Fibroblast of lung (primary cell): ENCODE measurements at regions not wholly inside any gene's neighbourhood (a gene's known extent, or its start where the extent isn't known, plus 50 kb on each side); places are given as distances from the start of the nearest gene placed in this dataset.

Experiments used
- DNase-seq, 2 donors: peaks; one replicate each; pipeline versions ENCODE4 v3.0.0 to v3.0.0-alpha.2; 2010; ENCODE audit warnings: low read depth in 2 of 2
- H2AFZ ChIP-seq: 2 replicates; pipeline ENCODE4 v1.5.1; 2012; ENCODE audit warnings: low read length, control low read depth, inconsistent platforms
- H3K27ac ChIP-seq: 2 replicates; pipeline ENCODE4 v1.5.1; 2011; ENCODE audit warnings: low read length, control low read depth; ENCODE audit not compliant: insufficient read depth
- H3K27me3 ChIP-seq: 2 replicates; pipeline ENCODE4 v1.5.1; 2011; ENCODE audit warnings: mild to moderate bottlenecking, low read length; ENCODE audit not compliant: control insufficient read depth, insufficient read depth
- H3K36me3 ChIP-seq: 2 replicates; pipeline ENCODE4 v1.5.1; 2011; ENCODE audit warnings: low read length; ENCODE audit not compliant: control insufficient read depth, insufficient read depth
- H3K4me1 ChIP-seq: 2 replicates; pipeline ENCODE4 v1.5.1; 2011; ENCODE audit warnings: low read length; ENCODE audit not compliant: control insufficient read depth, insufficient read depth; ENCODE audit errors: extremely low read depth
- H3K4me2 ChIP-seq: 2 replicates; pipeline ENCODE4 v1.5.1; 2011; ENCODE audit warnings: low read length, control low read depth; ENCODE audit not compliant: insufficient read depth; ENCODE audit errors: extremely low read depth
- H3K4me3 ChIP-seq, 4 experiments: fragments of 200-600 bp in 1 of 4; sonication (generic) in 1 of 4; replicated peaks in 1 of 4; 2 replicates each; pipeline ENCODE4 v1.5.1; 2011 to 2016; ENCODE audit warnings: low read length in 4 of 4, low read depth in 3 of 4, mild to moderate bottlenecking in 3 of 4, control low read depth in 2 of 4, inconsistent platforms in 1 of 4, mixed read lengths in 1 of 4; ENCODE audit not compliant: insufficient read depth in 1 of 4; ENCODE audit errors: control extremely low read depth in 1 of 4
- H3K79me2 ChIP-seq: 2 replicates; pipeline ENCODE4 v1.5.1; 2012; ENCODE audit warnings: mild to moderate bottlenecking, low read length, inconsistent platforms; ENCODE audit not compliant: control insufficient read depth, insufficient read depth
- H3K9ac ChIP-seq: 2 replicates; pipeline ENCODE4 v1.5.1; 2011; ENCODE audit warnings: mild to moderate bottlenecking, low read length, control low read depth; ENCODE audit not compliant: insufficient read depth
- H3K9me3 ChIP-seq: 2 replicates; pipeline ENCODE4 v1.5.1; 2012; ENCODE audit warnings: low read depth, low read length; ENCODE audit not compliant: control insufficient read depth, insufficient read depth
- H4K20me1 ChIP-seq: 2 replicates; pipeline ENCODE4 v1.5.1; 2011; ENCODE audit warnings: low read length; ENCODE audit not compliant: control insufficient read depth, insufficient read depth; ENCODE audit errors: extremely low read depth
- EZH2 ChIP-seq: IDR thresholded peaks from 2 replicates; pipeline ENCODE4 v1.5.1; 2012; ENCODE audit warnings: low read length, control low read depth, mild to moderate bottlenecking; ENCODE audit errors: missing control alignments
- TF ChIP-seq, protein P1 (sequence below), 2 donors: IDR thresholded peaks in 1 of 2; conservative IDR thresholded peaks in 1 of 2; 1 replicate in 1 of 2; 2 replicates in 1 of 2; pipeline ENCODE4 v1.5.1; 2011 to 2012; ENCODE audit warnings: low read length in 2 of 2, control low read depth in 1 of 2, inconsistent platforms in 1 of 2, low read depth in 1 of 2, mild to moderate bottlenecking in 1 of 2

DNA sequence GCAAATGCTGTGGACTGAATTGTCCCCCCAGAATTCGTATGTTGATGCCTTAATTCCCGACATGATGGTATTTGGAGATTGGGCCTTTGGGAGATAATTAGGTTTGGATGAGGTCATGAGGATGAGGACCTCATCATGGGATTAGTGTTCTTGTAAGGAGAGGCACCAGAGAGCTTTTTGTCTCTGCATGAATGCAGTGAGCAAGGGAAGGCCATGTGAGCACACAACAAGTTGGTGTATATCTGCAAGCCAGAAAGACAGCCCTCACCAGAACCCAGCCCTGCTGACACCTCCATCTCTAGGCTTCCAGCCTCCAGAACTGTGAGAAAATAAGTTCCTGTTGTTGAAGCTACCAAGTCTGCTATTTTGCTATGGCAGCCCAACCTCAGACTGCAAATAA lies 51.9 kb upstream of the SMCO2 start:
- TF ChIP-seq, protein P1, sequence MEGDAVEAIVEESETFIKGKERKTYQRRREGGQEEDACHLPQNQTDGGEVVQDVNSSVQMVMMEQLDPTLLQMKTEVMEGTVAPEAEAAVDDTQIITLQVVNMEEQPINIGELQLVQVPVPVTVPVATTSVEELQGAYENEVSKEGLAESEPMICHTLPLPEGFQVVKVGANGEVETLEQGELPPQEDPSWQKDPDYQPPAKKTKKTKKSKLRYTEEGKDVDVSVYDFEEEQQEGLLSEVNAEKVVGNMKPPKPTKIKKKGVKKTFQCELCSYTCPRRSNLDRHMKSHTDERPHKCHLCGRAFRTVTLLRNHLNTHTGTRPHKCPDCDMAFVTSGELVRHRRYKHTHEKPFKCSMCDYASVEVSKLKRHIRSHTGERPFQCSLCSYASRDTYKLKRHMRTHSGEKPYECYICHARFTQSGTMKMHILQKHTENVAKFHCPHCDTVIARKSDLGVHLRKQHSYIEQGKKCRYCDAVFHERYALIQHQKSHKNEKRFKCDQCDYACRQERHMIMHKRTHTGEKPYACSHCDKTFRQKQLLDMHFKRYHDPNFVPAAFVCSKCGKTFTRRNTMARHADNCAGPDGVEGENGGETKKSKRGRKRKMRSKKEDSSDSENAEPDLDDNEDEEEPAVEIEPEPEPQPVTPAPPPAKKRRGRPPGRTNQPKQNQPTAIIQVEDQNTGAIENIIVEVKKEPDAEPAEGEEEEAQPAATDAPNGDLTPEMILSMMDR (conservative IDR thresholded peaks at IDR 0.05 in 1 of 2, IDR thresholded peaks at IDR 0.05 in 1 of 2; ENCODE audit: low read depth in 1 of 2, low read length in 2 of 2), result no peak
- no peak for TF ChIP-seq EZH2

DNA sequence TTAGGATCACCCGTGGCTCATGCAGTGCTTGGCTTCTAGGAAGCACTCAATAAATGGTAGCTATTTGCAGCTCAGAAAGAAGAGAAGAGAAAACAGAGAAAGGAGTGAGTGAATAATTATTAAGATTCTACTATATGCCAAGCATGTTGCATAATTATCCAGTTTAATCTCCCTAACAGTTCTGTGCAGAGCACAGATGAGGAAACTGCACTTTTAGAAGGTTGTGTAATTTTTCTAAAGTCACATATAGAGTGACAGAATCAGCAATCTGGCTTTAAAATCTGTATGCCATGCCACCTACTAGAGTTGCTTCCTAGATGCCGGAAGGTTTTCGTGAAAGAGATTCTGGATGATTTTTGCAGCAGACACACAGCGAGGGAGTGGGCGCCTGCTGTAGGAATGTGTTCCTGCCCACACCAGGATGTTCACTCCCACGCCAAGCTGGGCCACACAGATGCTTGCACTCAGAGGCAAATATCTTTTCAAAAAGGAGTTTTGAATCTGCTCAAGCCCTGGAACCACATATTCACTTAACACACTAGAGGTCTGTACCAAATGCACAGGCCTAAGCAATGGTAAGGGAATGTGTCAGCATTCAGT lies 50.2 kb upstream of the SMCO2 start:
- Histone ChIP-seq H3K79me2 (no peaks in the 10 kb centered on the region), H3K27ac (no peak overlapping the region), H3K36me3 (no peaks in the 10 kb centered on the region), H3K9ac (no peak overlapping the region), H3K4me2 (no peak overlapping the region), H3K4me3 (no peak overlapping the region), H4K20me1 (no peaks in the 10 kb centered on the region), H3K27me3 (no peaks in the 10 kb centered on the region), H2AFZ (no peak overlapping the region), H3K9me3 (no peaks in the 10 kb centered on the region), H3K4me1 (no peaks in the 10 kb centered on the region)
- peak in 1 of 2 donors; percentile 11 for DNase-seq
- TF ChIP-seq, protein P1 (conservative IDR thresholded peaks at IDR 0.05 in 1 of 2, IDR thresholded peaks at IDR 0.05 in 1 of 2; ENCODE audit: low read depth in 1 of 2, low read length in 2 of 2), result no peak

More for the DNA sequence above, 51.9 kb upstream of the SMCO2 start:
- DNase-seq, result no peak
- no peak overlapping the region for H2AFZ ChIP-seq
- H4K20me1 ChIP-seq, result no peaks in the 10 kb centered on the region
- no peak overlapping the region for H3K9ac ChIP-seq
- H3K79me2 ChIP-seq, result no peaks in the 10 kb centered on the region
- H3K27ac ChIP-seq, result no peak overlapping the region
- no peaks in the 10 kb centered on the region for H3K27me3 ChIP-seq
- no peaks in the 10 kb centered on the region for H3K4me1 ChIP-seq
- H3K4me3 ChIP-seq, result no peak overlapping the region
- no peaks in the 10 kb centered on the region for H3K36me3 ChIP-seq
- H3K4me2 ChIP-seq, result no peak overlapping the region
- no peaks in the 10 kb centered on the region for H3K9me3 ChIP-seq
